IMR-90 (cell line): ENCODE measurements at regions not wholly inside any gene's neighbourhood (a gene's known extent, or its start where the extent isn't known, plus 50 kb on each side); places are given as distances from the start of the nearest gene placed in this dataset.

ENCODE experiments used
- ATAC-seq: fragments of 200-7000 bp; cut with Tn5 transposase; 2 replicates; pipeline ENCODE4 v1.9.1; 2020; ENCODE audit warnings: low read depth, mild to moderate bottlenecking, moderate library complexity
- BruUV-seq: library from RNA; stranded (reverse); fragments of 400-500 nt; replicated peaks from 2 replicates; lab custom pipeline; 2021; lab: Mats Ljungman, UMichigan
- CTCF ChIA-PET: fragments of 300-600 bp; formaldehyde crosslinking; extraction: SDS; loops from one replicate; lab custom pipeline; 2021; ENCODE audit warnings: antibody characterized with exemption; lab: Yijun Ruan, JAX
- POLR2A ChIA-PET: fragments of 300-600 bp; sonication (Branson Sonifier 250); formaldehyde crosslinking; loops from one replicate; lab custom pipeline; 2022; ENCODE audit warnings: antibody characterized with exemption; ENCODE audit not compliant: unreplicated experiment; lab: Charles Lee
- DNase-seq: peaks from one replicate; pipeline ENCODE4 v3.0.0; 2013
- H2AFZ ChIP-seq: replicated peaks from 2 replicates; pipeline ENCODE3; 2013; ENCODE audit warnings: low read length, mild to moderate bottlenecking; ENCODE audit not compliant: poor library complexity
- H2AK5ac ChIP-seq: 2 replicates; pipeline ENCODE4 v1.6.1; 2013; ENCODE audit warnings: low read depth, low read length, inconsistent platforms
- H2AK9ac ChIP-seq: replicated peaks from 2 replicates; pipeline ENCODE3; 2013; ENCODE audit warnings: mild to moderate bottlenecking, low read depth, low read length, moderate library complexity; ENCODE audit not compliant: poor library complexity
- H2BK120ac ChIP-seq: 2 replicates; pipeline ENCODE4 v1.6.1; 2013; ENCODE audit warnings: low read depth, low read length, inconsistent platforms
- H2BK15ac ChIP-seq: 3 replicates; pipeline ENCODE4 v1.6.1; 2013; ENCODE audit warnings: low read depth, low read length, inconsistent platforms
- H2BK20ac ChIP-seq: 2 replicates; pipeline ENCODE4 v1.6.1; 2013; ENCODE audit warnings: low read depth, mild to moderate bottlenecking, inconsistent platforms, low read length, moderate library complexity
- H2BK5ac ChIP-seq: 2 replicates; pipeline ENCODE4 v1.6.1; 2013; ENCODE audit warnings: mild to moderate bottlenecking, low read depth, low read length, inconsistent platforms; ENCODE audit not compliant: poor library complexity, severe bottlenecking
- H3K14ac ChIP-seq: replicated peaks from 2 replicates; pipeline ENCODE4 v1.6.1; 2013; ENCODE audit warnings: low read depth, low read length, inconsistent platforms
- H3K18ac ChIP-seq: 2 replicates; pipeline ENCODE4 v1.6.1; 2013; ENCODE audit warnings: low read depth, low read length, control low read depth
- H3K23ac ChIP-seq: 2 replicates; pipeline ENCODE4 v1.6.1; 2013; ENCODE audit warnings: low read depth, low read length, inconsistent platforms
- H3K27ac ChIP-seq: 2 replicates; pipeline ENCODE4 v1.5.1; 2013; ENCODE audit warnings: mild to moderate bottlenecking, control low read depth, low read length; ENCODE audit not compliant: insufficient read depth
- H3K27me3 ChIP-seq: 2 replicates; pipeline ENCODE4 v1.6.1; 2013; ENCODE audit warnings: low read length; ENCODE audit not compliant: control insufficient read depth, insufficient read depth
- H3K36me3 ChIP-seq: 2 replicates; pipeline ENCODE4 v1.6.1; 2013; ENCODE audit warnings: low read length, mixed read lengths; ENCODE audit not compliant: control insufficient read depth, insufficient read depth
- H3K4ac ChIP-seq: 2 replicates; pipeline ENCODE4 v1.6.1; 2013; ENCODE audit warnings: low read depth, low read length, inconsistent platforms
- H3K4me1 ChIP-seq: 2 replicates; pipeline ENCODE4 v1.6.1; 2013; ENCODE audit warnings: low read length, mixed read lengths; ENCODE audit not compliant: control insufficient read depth, insufficient read depth
- H3K4me2 ChIP-seq: 2 replicates; pipeline ENCODE4 v1.6.1; 2013; ENCODE audit warnings: low read depth, mild to moderate bottlenecking, control low read depth, low read length, moderate library complexity
- H3K4me3 ChIP-seq: 2 replicates; pipeline ENCODE4 v1.5.1; 2013; ENCODE audit warnings: low read depth, mild to moderate bottlenecking, control low read depth, low read length, moderate library complexity; ENCODE audit not compliant: insufficient read depth
- H3K56ac ChIP-seq: 2 replicates; pipeline ENCODE4 v1.6.1; 2013; ENCODE audit warnings: low read length, inconsistent platforms; ENCODE audit not compliant: insufficient read depth; ENCODE audit errors: extremely low read depth
- H3K79me1 ChIP-seq, 2 experiments: 2 replicates each; pipeline ENCODE4 v1.6.1; 2013; ENCODE audit warnings: low read length in 2 of 2, inconsistent platforms in 1 of 2, low read depth in 1 of 2
- H3K9ac ChIP-seq: 2 replicates; pipeline ENCODE4 v1.6.1; 2013; ENCODE audit warnings: low read depth, low read length, control low read depth
- H3K9me1 ChIP-seq: 2 replicates; pipeline ENCODE4 v1.6.1; 2013; ENCODE audit warnings: low read length, inconsistent platforms; ENCODE audit not compliant: insufficient read depth
- H3K9me3 ChIP-seq: 2 replicates; pipeline ENCODE4 v1.6.1; 2013; ENCODE audit warnings: low read length; ENCODE audit not compliant: control insufficient read depth, insufficient read depth
- H4K20me1 ChIP-seq: 2 replicates; pipeline ENCODE4 v1.6.1; 2013; ENCODE audit warnings: low read length, inconsistent platforms; ENCODE audit not compliant: insufficient read depth
- H4K5ac ChIP-seq: 2 replicates; pipeline ENCODE4 v1.6.1; 2013; ENCODE audit warnings: mild to moderate bottlenecking, low read depth, low read length, control low read depth
- H4K8ac ChIP-seq, 2 experiments: 2 replicates each; pipeline ENCODE4 v1.6.1; 2013; ENCODE audit warnings: low read depth in 2 of 2, low read length in 2 of 2, control low read depth in 1 of 2, inconsistent platforms in 1 of 2
- H4K91ac ChIP-seq: 2 replicates; pipeline ENCODE4 v1.6.1; 2013; ENCODE audit warnings: low read depth, low read length, inconsistent platforms; ENCODE audit not compliant: insufficient read depth
- FOS ChIP-seq: fragments of 150-350 bp; IDR thresholded peaks from 2 replicates; pipeline ENCODE4 v1.6.1; 2016; ENCODE audit warnings: low read depth, low read length
- WGBS, 2 experiments: methylation state at CpG; one replicate each; pipeline versions ENCODE4 v1.1.5 to v1.1.7; 2013; ENCODE audit warnings: missing lambda C conversion rate in 2 of 2; ENCODE audit not compliant: insufficient read length in 1 of 2; ENCODE audit errors: extremely low coverage in 2 of 2; 5-methylcytosine and 5-hydroxymethylcytosine counted together
- dilution Hi-C: fragments of 300-500 bp; cut with HindIII; formaldehyde crosslinking; loops from one replicate; pipeline ENCODE4 v1.14.3; 2018; ENCODE audit warnings: low sequenced_read_pairs; ENCODE audit not compliant: unreplicated experiment
- in situ Hi-C: fragments of 300-500 bp; cut with MboI; formaldehyde crosslinking; loops from 3 replicates; pipeline ENCODE4 v1.14.3; 2019; ENCODE audit warnings: low sequenced_read_pairs, inconsistent platforms, mixed read lengths
- intact Hi-C: fragments of 100-400 bp; cut with micrococcal nuclease; formaldehyde crosslinking; loops from 2 replicates; pipeline ENCODE4 v1.10.0; 2022

- Histone ChIP-seq H3K27ac (no peak overlapping the region), H4K91ac (no peak overlapping the region), H2BK15ac (no peak overlapping the region), H2BK5ac (no peak overlapping the region), H3K9me1 (no peaks in the 10 kb centered on the region), H3K23ac (no peak overlapping the region), H2AK9ac (no peak overlapping the region), H4K5ac (no peak overlapping the region), H3K56ac (no peak overlapping the region), H3K4me2 (no peak overlapping the region), H3K4me1 (no peaks in the 10 kb centered on the region), H3K27me3 (no peaks in the 10 kb centered on the region; the same call in 1 of the 2 replicates), H3K4me3 (no peak overlapping the region), H3K79me1 (no peaks in the 10 kb centered on the region), H3K18ac (no peak overlapping the region), H2AK5ac (no peak overlapping the region), H2BK120ac (no peak overlapping the region), H3K9me3 (peaks cover 2% of the 10 kb centered on the region; the same call in 1 of the 2 replicates), H3K36me3 (no peaks in the 10 kb centered on the region), H3K4ac (no peak overlapping the region), H3K14ac (no peak overlapping the region), H3K9ac (no peak overlapping the region), H4K8ac (no peak overlapping the region), H2AFZ (no peak overlapping the region), H2BK20ac (no peak overlapping the region), H4K20me1 (no peaks in the 10 kb centered on the region)
- dilution Hi-C loops (no loop called here), in situ Hi-C loops (no loop called here), intact Hi-C loops (no loop called here)
- DNase-seq (no peak), ATAC-seq (no peak)
- TF ChIP-seq FOS: no peak
- ChIA-PET POLR2A (no interaction called here), CTCF (no interaction called here)
- WGBS, 2 experiments: 80% methylated on average over 2 of the region's 6 CpGs; no CpG with 5 or more reads in 1 of the 2 experiments
- no TSS peak for BruUV-seq
Measured at GRCh38 chr11:70729949-70730348, 331.6 kb downstream of the CTTN start.
